ENCODE measurements at regions not wholly inside any gene's neighbourhood (a gene's known extent, or its start where the extent isn't known, plus 50 kb on each side); places are given as distances from the start of the nearest gene placed in this dataset.

DNA sequence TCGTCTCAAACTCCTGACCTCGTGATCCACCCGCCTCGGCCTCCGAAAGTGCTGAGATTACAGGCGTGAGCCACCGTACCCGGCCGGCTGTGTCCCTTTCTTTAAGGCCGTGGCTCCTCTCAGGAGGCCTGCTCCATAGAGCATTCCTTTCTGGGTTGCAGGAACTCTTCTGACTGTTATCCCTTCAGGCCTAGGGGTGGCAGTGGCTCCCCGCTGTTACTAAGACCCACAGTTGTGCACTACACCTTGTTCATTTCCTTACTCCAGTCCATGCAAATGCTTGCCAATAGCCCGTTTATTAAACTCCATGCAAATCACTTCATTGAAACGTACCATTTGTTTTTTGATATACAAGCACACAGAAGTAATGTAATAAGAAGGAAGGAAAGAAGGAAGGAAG, 234.7 kb downstream of the BCAT1 start:
- TF ChIP-seq, protein P1, sequence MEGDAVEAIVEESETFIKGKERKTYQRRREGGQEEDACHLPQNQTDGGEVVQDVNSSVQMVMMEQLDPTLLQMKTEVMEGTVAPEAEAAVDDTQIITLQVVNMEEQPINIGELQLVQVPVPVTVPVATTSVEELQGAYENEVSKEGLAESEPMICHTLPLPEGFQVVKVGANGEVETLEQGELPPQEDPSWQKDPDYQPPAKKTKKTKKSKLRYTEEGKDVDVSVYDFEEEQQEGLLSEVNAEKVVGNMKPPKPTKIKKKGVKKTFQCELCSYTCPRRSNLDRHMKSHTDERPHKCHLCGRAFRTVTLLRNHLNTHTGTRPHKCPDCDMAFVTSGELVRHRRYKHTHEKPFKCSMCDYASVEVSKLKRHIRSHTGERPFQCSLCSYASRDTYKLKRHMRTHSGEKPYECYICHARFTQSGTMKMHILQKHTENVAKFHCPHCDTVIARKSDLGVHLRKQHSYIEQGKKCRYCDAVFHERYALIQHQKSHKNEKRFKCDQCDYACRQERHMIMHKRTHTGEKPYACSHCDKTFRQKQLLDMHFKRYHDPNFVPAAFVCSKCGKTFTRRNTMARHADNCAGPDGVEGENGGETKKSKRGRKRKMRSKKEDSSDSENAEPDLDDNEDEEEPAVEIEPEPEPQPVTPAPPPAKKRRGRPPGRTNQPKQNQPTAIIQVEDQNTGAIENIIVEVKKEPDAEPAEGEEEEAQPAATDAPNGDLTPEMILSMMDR (IDR thresholded peaks at IDR 0.05; ENCODE audit: low read depth, low read length), result no peak
- no peak for TF ChIP-seq EZH2phosphoT487 (IDR thresholded peaks at IDR 0.05; ENCODE audit: low read depth)

All from OCI-LY3 (cell line).